Thymus (tissue), 11 donors: ENCODE measurements at regions not wholly inside any gene's neighbourhood (a gene's known extent, or its start where the extent isn't known, plus 50 kb on each side); places are given as distances from the start of the nearest gene placed in this dataset.

Source experiments
- DNase-seq, 9 donors: peaks; one replicate each; pipeline ENCODE4 v3.0.0-alpha.2; 2013; ENCODE audit warnings: low spot score in 9 of 9, low read depth in 6 of 9, missing footprints in 1 of 9
- H3K27ac ChIP-seq, 2 donors: one replicate each; pipeline ENCODE4 v1.5.1; 2013; ENCODE audit warnings: control low read depth in 1 of 2, low read depth in 1 of 2, low read length in 1 of 2, mild to moderate bottlenecking in 1 of 2, moderate library complexity in 1 of 2
- H3K27me3 ChIP-seq, 2 donors: one replicate each; pipeline ENCODE4 v1.5.1; 2013; ENCODE audit warnings: low read length in 1 of 2; ENCODE audit not compliant: control insufficient read depth in 2 of 2, insufficient read depth in 1 of 2
- H3K36me3 ChIP-seq, 2 donors: one replicate each; pipeline ENCODE4 v1.5.1; 2013; ENCODE audit warnings: low read length in 1 of 2, mild to moderate bottlenecking in 1 of 2, moderate library complexity in 1 of 2; ENCODE audit not compliant: control insufficient read depth in 2 of 2, insufficient read depth in 2 of 2
- H3K4me1 ChIP-seq, 2 donors: one replicate each; pipeline ENCODE4 v1.5.1; 2013; ENCODE audit warnings: low read length in 2 of 2; ENCODE audit not compliant: control insufficient read depth in 2 of 2, insufficient read depth in 2 of 2
- H3K4me3 ChIP-seq, 2 donors: one replicate each; pipeline ENCODE4 v1.5.1; 2013; ENCODE audit warnings: low read length in 2 of 2, control low read depth in 1 of 2, mild to moderate bottlenecking in 1 of 2
- H3K9me3 ChIP-seq, 2 donors: one replicate each; pipeline ENCODE4 v1.5.1; 2013; ENCODE audit warnings: low read length in 1 of 2, mild to moderate bottlenecking in 1 of 2; ENCODE audit not compliant: control insufficient read depth in 2 of 2, insufficient read depth in 1 of 2
- WGBS: extraction: QIAGEN DNeasy Blood & Tissue Kit; methylation state at CpG from one replicate; pipeline ENCODE4 v1.1.7; 2013; 5-methylcytosine and 5-hydroxymethylcytosine counted together
- donor health status: healthy.

DNA sequence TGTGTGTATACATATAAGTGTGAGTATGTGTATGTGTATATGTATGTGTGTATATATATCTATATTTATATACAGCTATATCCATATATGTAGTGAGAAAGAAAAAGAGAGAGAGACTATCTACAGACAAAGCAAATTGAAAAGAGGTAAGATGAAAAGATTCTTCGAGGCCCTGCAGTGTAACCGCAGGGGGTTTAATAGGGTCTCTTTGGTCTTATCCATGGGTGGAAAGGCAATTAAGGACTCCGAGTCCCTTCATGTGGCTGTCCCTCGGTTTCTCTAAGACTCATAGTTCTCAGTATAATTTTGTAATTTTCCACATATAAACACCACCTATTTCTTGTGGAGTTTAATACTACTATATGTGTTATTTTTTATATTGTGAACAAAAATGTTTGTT lies 50.6 kb upstream of the JAZF1 start:
- H3K4me3 ChIP-seq, result no peak overlapping the region
- no peaks in the 10 kb centered on the region for H3K36me3 ChIP-seq
- no peak for DNase-seq
- no peak overlapping the region for H3K27ac ChIP-seq
- H3K9me3 ChIP-seq, result no peaks in the 10 kb centered on the region
- no peaks in the 10 kb centered on the region for H3K27me3 ChIP-seq
- H3K4me1 ChIP-seq, result no peaks in the 10 kb centered on the region
- 96% methylated on average over 4 of the region's 4 CpGs for WGBS

- DNase-seq, result no peak
- Histone ChIP-seq H3K9me3 (no peaks in the 10 kb centered on the region), H3K36me3 (no peaks in the 10 kb centered on the region), H3K4me1 (no peaks in the 10 kb centered on the region), H3K27me3 (no peaks in the 10 kb centered on the region), H3K27ac (no peak overlapping the region), H3K4me3 (no peak overlapping the region)
- WGBS, result 97% methylated on average over 4 of the region's 4 CpGs
Observed at GRCh38 chr7:28236560-28236959, 56.0 kb upstream of the JAZF1 start.

DNA sequence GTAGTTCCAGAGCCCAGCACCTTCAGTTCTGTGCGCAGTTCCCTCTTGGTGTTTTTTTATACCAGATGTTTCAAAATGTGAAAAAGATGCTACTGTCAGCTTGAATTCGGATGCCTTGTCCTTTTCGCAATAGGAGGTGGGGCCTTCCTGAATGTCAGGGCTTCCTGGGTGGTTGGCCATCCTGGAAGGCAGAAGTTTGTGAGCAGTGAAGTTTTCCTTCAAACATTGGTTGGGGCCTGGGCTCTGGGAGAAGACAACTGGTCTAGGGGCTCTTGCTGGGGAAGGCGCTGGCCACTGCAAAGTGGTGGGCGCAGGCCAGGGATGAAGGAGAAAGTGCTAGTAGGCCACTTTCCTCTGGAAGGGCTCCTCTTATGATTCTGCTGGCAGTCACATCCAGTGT lies 56.8 kb upstream of the JAZF1 start:
- H3K4me1 ChIP-seq, result no peaks in the 10 kb centered on the region
- H3K9me3 ChIP-seq, result no peaks in the 10 kb centered on the region
- WGBS, result 78% methylated on average over 5 of the region's 5 CpGs
- no peaks in the 10 kb centered on the region for H3K27me3 ChIP-seq
- H3K4me3 ChIP-seq, result no peak overlapping the region
- no peaks in the 10 kb centered on the region for H3K36me3 ChIP-seq
- no peak for DNase-seq
- no peak overlapping the region for H3K27ac ChIP-seq

GRCh38 chr7:28239823-28240204 lies 59.2 kb upstream of the JAZF1 start:
- Histone ChIP-seq H3K27ac (no peak overlapping the region), H3K9me3 (no peaks in the 10 kb centered on the region), H3K4me1 (no peaks in the 10 kb centered on the region), H3K36me3 (no peaks in the 10 kb centered on the region), H3K4me3 (no peak overlapping the region), H3K27me3 (no peaks in the 10 kb centered on the region)
- no peak for DNase-seq
- 32% methylated on average over 9 of the region's 9 CpGs for WGBS

GRCh38 chr7:28240481-28240880 lies 59.9 kb upstream of the JAZF1 start:
- no peak for DNase-seq
- H3K27me3 ChIP-seq, result no peaks in the 10 kb centered on the region
- 81% methylated on average over 5 of the region's 5 CpGs for WGBS

GRCh38 chr7:28243861-28244260 lies 63.3 kb upstream of the JAZF1 start:
- Histone ChIP-seq H3K27ac (no peak overlapping the region), H3K27me3 (no peaks in the 10 kb centered on the region), H3K9me3 (no peaks in the 10 kb centered on the region), H3K4me3 (no peak overlapping the region), H3K4me1 (no peaks in the 10 kb centered on the region), H3K36me3 (no peaks in the 10 kb centered on the region)
- no peak for DNase-seq
- 95% methylated on average over 5 of the region's 5 CpGs for WGBS

More at GRCh38 chr7:28240481-28240880, 59.9 kb upstream of the JAZF1 start:
- Histone ChIP-seq H3K4me3 (no peak overlapping the region), H3K36me3 (no peaks in the 10 kb centered on the region), H3K9me3 (no peaks in the 10 kb centered on the region), H3K27ac (no peak overlapping the region), H3K4me1 (no peaks in the 10 kb centered on the region)

DNA sequence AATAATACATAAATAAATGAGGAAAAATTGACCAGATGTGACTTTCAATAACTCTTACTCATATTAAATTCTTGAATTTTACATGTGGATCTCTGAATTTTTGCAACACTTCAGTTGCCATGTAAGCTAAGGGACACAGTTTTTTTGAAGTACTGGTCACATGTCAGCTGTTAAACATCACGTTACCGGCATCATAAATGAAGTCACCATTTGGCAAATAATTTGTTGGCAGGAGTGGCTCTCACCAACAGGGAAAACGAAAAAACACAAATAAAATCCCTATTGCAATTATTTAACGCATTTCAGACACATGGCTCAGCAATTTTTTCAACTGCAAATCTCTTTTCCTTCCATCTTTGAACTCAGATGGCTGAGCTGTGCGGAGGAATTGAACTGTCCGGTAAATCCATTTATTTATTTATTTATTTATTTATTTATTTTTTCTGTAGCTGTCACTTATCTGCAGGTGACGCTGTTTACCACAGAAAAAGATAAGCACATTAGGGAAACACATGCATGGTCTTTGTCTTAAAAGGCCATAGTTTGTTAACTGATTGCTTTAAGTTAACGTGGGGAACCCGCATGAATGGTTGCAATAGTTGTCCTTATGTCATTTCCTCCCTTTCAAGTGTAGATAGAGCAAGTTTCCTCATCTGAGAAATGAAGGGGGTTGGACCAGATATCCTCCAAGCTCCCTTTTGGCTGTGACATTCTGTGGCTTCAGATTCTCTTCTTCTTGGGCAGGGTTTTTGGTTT lies 64.7 kb upstream of the JAZF1 start:
- WGBS, result 95% methylated on average over 9 of the region's 9 CpGs
- Histone ChIP-seq H3K27me3 (no peaks in the 10 kb centered on the region), H3K27ac (no peak overlapping the region), H3K9me3 (no peaks in the 10 kb centered on the region), H3K4me1 (no peaks in the 10 kb centered on the region), H3K4me3 (no peak overlapping the region), H3K36me3 (no peaks in the 10 kb centered on the region)
- DNase-seq, result no peak

DNA sequence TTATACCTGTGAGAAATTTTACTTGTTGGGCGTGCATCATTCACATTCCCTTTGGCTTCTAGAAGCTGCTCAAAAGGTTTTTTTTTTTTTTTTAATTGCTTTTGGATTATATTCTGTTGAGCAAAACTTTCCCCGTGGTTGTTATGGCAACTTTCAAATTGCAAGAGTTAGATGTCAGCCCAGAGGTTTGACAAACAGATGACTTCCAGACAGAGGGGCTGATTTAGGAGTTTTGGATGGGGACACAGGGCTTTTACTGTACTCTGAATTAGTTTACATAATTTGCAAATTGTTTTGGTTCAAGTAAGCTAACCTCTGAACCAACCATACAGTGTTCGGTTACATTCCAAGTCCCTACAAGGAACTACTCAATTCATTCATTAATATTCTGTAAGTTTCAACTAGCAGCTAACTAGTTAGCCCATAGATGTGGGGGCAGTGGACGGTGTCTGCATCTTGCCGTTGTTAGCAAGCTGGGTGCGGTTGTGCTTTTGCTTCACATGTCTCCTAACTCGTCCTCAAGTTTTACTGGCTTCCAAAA lies 66.4 kb upstream of the JAZF1 start:
- Histone ChIP-seq H3K27me3 (no peaks in the 10 kb centered on the region), H3K4me3 (no peak overlapping the region), H3K36me3 (no peaks in the 10 kb centered on the region), H3K27ac (no peak overlapping the region), H3K9me3 (no peaks in the 10 kb centered on the region), H3K4me1 (no peaks in the 10 kb centered on the region)
- WGBS, result 94% methylated on average over 7 of the region's 7 CpGs
- DNase-seq, result no peak

- no peaks in the 10 kb centered on the region for H3K27me3 ChIP-seq
- H3K27ac ChIP-seq, result no peak overlapping the region
- no peaks in the 10 kb centered on the region for H3K36me3 ChIP-seq
- WGBS, result 88% methylated on average over 1 of the region's 1 CpG
- no peak for DNase-seq
- no peak overlapping the region for H3K4me3 ChIP-seq
- H3K9me3 ChIP-seq, result no peaks in the 10 kb centered on the region
- no peaks in the 10 kb centered on the region for H3K4me1 ChIP-seq
Observed at GRCh38 chr7:28258240-28258639, 77.6 kb upstream of the JAZF1 start.
